Myocyte (in vitro differentiated cells): ENCODE measurements at regions not wholly inside any gene's neighbourhood (a gene's known extent, or its start where the extent isn't known, plus 50 kb on each side); places are given as distances from the start of the nearest gene placed in this dataset.

Experiments
- DNase-seq: peaks from one replicate; pipeline ENCODE4 v3.0.0-alpha.2; 2012; ENCODE audit warnings: low read depth

DNA sequence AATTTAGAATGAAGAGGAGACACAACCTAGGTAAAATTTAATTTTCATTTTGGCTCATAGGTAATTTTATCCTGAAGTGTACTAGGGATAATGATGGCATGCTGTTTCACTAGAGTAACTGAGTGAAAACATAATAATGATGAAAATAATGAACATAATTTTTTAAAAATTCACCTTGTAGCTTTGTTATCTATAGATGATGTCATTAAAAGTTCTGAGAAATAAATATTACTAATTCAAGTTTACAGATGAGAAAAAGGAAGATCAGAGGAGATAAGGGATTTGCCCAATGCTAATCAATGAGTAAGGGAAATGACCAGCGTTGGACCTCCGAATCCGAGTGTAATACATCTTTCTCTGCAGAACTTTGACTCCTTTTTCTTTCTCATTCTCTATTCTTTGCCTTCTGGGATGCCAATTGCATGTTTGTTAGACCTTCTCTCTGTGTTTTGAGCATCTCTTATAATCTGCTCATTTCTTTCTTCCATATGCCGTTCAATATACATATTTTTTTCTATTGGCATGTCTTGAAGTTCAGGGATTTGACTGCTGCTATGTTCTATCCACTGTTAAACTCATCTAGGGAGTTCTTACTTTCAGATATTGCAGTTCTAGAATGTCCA lies 186.5 kb downstream of the SNX19 start:
- no peak for DNase-seq

DNA sequence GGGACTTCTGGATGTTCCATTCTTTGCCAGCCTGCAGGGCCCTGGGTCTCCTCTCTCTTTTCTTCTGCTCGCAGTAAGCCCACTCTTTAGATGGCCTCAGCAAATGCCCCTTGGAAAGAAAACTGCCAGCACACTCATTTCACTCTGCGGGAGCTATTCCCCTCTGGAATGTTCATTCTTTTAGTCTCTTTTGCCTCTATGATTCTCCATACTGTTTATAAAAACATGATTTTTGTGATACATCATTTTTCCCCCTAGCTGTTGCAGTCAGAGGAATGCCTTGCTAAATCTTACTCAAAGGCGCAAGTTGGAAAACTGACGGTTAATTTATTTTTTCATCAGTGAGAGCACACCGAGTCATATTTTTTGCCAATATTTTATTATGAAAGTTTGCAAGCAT lies 184.9 kb downstream of the SNX19 start:
- no peak for DNase-seq

DNA sequence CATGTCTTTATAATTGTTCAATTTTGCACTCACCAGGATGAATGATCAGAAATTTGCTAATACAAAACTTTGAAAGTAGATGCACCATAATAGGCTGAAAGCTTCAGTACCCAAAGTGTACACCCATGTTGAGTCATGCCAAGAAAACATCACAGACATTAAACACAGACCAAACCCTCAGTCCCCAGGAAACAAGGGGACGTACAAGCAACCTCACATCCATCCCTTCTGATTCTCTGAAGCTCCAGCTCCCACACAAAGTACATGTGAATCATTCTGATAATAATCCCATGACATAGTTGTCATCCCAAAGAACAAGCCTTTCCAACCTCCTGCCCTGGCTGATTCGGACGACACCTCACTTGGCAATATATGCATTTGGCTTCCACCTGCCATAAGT lies 183.8 kb downstream of the SNX19 start:
- no peak for DNase-seq

DNA sequence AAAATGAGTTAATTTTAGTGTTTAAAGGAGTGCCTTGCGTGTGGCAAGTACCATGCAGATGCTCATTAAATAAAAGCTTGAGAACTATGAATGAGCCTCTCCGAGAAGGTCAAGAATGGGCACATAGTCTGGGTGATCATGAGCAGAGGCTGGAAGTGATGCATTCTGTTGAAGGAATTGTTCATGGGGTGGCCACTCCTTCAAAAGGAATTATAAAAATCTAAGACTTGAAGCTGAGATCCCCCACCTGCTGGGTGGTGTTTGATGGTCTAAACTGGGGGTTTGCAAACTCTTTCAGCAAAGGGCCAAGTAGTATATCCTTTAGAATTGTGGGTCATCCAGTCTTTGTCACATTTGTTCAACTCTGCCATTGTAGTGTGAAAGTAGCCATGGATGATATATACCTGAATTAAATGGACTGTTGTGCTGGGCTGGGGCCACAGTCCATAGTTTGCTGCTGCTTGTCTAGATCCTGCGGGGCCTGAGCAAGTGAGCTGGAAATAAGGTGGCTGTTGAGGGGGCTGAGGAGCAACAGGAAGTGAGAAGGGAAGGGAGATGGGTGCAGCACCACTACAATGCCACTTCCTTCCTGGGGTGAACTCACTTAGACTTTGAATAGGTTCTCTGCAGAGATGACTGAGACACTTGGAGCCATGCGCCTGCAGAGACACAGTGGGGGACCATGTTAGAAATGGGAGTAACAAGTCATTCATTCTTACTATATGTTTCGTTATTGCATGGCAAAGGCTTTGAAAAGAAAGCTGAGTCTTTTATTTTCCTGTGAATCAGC lies 179.0 kb downstream of the SNX19 start:
- no peak for DNase-seq

- peak; percentile 67 for DNase-seq
These were observed 178.3 kb downstream of the SNX19 start for GRCh38 chr11:130737866-130738431.

GRCh38 chr11:130738611-130739010 lies 177.7 kb downstream of the SNX19 start:
- DNase-seq, result peak; percentile 71

DNA sequence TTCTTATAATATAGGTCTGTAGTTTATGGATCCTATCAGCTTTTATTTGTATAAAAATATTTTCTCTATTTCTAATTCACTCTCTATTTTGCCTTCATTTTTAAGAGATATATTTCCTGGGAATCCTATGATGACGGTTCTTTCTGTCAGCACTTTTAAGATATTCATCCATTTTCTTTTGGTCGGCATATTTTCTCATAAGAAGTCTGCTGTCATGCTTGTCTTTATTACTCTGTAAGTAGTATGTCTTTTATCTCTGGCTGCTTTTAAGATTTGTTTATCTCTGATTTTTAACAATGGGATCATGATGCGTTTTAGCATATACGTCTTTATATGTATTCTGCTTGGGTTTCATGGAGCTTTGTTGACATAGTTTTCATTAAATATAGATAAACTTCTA lies 175.5 kb downstream of the SNX19 start:
- no peak for DNase-seq

DNA sequence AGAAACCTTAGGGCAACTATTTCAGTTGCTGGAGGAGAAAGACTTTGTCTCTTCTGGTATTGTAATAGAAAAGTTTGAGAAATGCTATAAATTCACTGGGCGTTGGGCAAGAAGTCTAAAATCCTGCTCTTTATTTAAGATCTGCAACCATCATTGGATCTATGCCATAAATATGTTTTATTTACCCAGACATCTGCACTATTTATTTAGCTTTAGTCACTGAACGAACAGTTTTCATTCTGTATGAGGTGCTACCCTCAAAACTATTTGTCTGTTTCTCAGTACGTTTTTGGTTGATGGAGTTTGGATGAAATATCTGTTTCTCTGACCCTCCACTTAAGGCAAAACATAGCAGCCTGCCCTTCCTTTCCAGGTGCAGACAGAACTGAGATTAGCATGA lies 171.5 kb downstream of the SNX19 start:
- no peak for DNase-seq

- DNase-seq, result no peak
These were observed 167.1 kb downstream of the SNX19 start for GRCh38 chr11:130749216-130749615.

GRCh38 chr11:130760515-130761125 lies 155.7 kb downstream of the SNX19 start:
- no peak for DNase-seq

DNA sequence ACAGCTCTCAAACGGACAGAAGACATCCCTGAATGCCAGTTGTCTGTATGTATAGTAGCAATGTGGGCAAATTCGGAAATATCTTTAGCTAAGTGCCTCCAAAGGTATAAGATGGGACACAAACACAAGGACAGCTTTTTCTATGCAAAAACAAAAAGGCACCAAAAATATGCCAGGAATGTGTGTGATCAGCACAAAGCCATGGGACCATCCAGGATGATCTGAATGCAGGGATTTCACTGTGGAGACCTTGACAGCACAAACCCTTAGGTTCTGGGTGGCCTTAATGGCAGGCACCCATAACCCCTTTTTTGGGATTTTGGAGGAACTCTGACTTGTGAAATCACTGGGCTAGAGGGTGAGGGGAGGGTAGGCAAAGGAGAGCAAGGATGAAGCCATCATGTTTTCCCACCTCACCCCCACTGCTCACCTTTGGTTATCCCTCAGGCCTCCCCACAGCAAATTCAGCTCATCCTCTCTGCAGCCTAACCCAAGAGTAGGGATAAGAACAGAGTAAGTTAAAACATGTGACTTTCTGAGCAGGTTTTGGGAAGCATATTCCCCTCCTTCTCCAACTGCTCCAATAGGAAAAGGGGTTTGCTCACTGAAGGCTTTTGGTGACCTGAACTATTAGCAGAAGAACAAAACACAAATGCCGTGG lies 154.6 kb downstream of the SNX19 start:
- no peak for DNase-seq

DNA sequence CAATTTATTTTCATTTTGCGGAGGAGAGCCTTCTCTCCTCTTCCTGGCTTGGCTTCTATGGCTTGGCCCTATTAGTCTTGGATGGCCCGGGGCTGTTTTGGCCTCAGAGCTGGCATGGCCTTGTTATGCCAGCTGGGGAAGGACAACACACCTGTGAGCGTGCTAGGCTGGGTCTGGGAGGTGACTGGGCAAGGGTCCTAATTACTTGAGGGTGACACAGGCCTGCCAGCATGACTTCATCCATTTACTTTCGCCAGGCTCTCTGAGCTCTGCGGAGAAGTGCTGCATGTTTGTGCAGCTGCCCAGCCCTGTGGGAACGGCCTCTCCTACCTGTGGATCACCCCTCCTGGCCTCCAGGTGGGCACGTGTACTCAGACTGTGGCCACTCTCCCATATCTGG lies 153.6 kb downstream of the SNX19 start:
- no peak for DNase-seq

- DNase-seq, result no peak
These were observed 152.9 kb downstream of the SNX19 start for GRCh38 chr11:130763087-130763980.

DNA sequence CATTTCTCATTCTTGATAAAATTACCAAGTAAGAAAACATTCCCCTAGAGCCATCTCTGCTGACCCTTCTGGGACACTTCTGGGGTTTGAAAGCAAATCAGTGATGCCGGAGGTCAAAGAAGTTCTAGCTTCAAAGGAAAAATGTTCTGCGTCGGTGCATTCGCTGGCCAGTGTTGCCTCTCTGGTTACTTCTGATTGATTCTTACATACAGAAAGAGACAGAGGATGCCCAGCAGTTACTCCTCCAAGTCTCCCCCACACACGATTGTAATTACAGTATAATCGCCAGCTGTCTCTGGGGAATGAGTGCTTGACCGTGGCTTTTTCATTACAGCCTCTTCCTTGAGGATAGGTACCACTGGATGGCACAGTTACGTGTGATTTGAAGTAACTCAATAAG lies 150.9 kb downstream of the SNX19 start:
- no peak for DNase-seq

DNA sequence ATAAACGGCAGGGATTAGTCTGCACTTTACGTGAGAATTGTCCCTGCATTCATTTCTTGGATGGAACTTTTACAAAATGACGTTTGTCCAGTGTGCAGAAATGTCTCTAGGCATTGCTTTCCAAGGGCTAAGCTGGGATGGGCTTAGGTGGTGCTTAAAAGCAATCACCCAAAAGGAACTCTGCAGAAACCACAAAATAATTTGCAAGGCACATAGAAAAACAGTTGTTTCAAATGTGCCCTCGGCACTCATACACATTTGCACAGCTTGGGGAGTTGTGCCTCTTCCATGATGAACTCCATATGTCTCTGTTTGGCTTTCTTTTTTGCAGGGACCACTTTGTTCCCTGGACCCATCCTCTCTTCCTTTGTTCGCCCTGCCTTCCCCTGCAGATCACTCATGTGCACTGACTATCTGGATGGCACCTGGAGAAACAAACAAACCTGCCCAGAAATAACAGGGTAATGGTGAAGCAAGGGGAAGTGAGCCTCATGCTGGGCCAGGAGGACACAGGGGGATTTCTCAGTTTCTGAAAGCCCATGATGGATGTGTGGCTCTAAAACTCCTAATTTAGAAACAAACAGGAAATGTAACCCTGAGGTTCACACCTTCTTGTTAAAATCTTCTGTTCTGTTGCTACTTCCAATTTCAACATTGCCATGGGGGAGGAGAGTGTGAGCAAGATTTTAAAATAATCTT lies 150.2 kb downstream of the SNX19 start:
- DNase-seq, result no peak

DNA sequence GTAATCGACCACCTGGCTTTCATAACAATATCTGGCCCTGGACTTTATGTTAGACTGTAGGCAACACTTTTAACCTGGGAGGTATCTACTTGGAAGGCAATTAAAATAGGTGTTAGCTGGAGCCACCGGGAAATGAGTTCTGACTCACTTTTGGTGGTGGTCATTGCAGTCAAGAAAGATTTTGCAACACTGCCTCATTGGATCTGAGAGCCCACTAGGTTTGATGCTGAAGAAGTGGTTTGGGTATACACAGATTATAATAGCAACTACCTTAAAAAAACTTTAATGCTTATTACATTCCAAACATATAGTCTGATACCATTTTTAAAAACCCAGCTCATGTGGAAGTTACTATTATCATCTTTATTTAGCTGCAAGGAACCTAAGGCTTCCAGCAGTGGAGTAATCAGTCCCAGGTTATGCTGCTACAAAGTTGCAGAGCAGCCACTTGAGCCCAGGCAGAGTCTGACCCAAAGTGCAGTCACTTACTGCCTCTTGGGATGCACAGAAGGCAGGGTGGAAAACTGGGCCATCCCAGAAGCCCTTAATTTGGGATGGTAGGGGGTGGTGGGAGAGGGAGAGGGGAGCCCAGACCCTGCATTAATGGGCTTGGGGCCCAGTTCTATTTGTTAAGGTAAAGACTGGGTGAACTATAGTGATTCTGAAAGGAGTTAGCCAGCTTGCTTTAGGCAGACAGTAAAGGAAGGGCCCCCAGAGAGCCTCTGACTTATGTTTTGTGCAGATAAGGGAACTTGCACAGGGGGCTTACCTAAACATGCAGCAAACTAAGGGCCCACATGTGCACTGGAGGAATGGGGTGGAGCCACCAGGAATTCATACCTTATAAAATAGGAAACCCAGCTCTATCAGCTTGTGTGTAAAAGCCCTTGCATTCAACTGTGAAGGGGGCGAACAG lies 149.4 kb downstream of the SNX19 start:
- no peak for DNase-seq

- DNase-seq, result no peak
These were observed 146.3 kb downstream of the SNX19 start for GRCh38 chr11:130769782-130770535.

DNA sequence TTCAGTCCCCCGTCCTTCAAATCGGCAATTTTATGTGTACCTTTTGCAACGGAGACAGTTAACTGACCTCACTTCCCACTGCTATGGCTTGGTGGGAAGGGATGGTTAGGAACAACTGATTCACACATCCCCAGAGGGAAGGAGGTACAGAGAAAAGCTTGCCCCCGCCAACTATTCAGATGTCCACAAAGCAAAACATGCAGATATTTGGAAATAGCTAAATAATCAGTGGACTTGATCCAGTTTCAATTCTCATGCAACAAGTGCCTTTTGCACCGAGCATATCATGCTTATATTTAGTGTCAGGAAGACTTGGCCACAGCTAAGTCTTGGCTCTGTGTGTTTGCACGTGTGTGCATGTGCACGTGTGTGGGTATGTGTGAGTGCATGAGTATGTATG lies 144.6 kb downstream of the SNX19 start:
- no peak for DNase-seq
